HEK293 (cell line): ENCODE measurements at regions not wholly inside any gene's neighbourhood (a gene's known extent, or its start where the extent isn't known, plus 50 kb on each side); places are given as distances from the start of the nearest gene placed in this dataset.

Experiments used
- CTCF ChIA-PET: fragments of 350-600 bp; formaldehyde crosslinking; extraction: SDS; loops from one replicate; lab custom pipeline; 2021; ENCODE audit warnings: antibody characterized with exemption; lab: Yijun Ruan, JAX
- POLR2A ChIA-PET: fragments of 300-600 bp; formaldehyde crosslinking; extraction: SDS; loops from one replicate; lab custom pipeline; 2020; ENCODE audit warnings: antibody characterized with exemption, inconsistent platforms; lab: Yijun Ruan, JAX
- H3K27ac ChIP-seq: fragments of 200-500 bp; sonication (Bioruptor generic); 2 replicates; pipeline ENCODE4 v1.5.1; 2014; ENCODE audit warnings: low read depth, low read length, control low read depth, inconsistent platforms; ENCODE audit errors: extremely low read depth
- H3K36me3 ChIP-seq, 2 experiments: fragments of 200-500 bp in 1 of 2; sonication (Bioruptor generic) in 1 of 2; 1 replicate in 1 of 2; 2 replicates in 1 of 2; pipeline ENCODE4 v1.5.1; 2014 to 2017; ENCODE audit warnings: inconsistent platforms in 2 of 2, low read length in 2 of 2; ENCODE audit not compliant: control insufficient read depth in 2 of 2, insufficient read depth in 1 of 2
- H3K4me1 ChIP-seq: fragments of 200-500 bp; sonication (Bioruptor generic); 2 replicates; pipeline ENCODE4 v1.5.1; 2014; ENCODE audit warnings: mild to moderate bottlenecking, low read length, inconsistent platforms; ENCODE audit not compliant: control insufficient read depth, insufficient read depth
- H3K4me3 ChIP-seq: 2 replicates; pipeline ENCODE4 v1.5.1; 2011; ENCODE audit warnings: low read depth, mild to moderate bottlenecking, control low read depth, low read length, moderate library complexity
- H3K9me3 ChIP-seq: fragments of 200-500 bp; sonication (Bioruptor generic); 2 replicates; pipeline ENCODE4 v1.5.1; 2014; ENCODE audit warnings: low read depth, low read length, inconsistent platforms; ENCODE audit not compliant: control insufficient read depth, insufficient read depth
- FEZF1 ChIP-seq: fragments of 450-650 bp; formaldehyde crosslinking; IDR thresholded peaks from 2 replicates; pipeline ENCODE4 v1.5.1; 2016; ENCODE audit warnings: missing biosample characterization, missing genetic modification characterization
- GLI4 ChIP-seq: fragments of 450-650 bp; formaldehyde crosslinking; IDR thresholded peaks from 2 replicates; pipeline ENCODE4 v1.5.1; 2016; ENCODE audit warnings: missing biosample characterization, missing genetic modification characterization
- PRDM10 ChIP-seq: fragments of 450-650 bp; formaldehyde crosslinking; IDR thresholded peaks from 2 replicates; pipeline ENCODE4 v1.5.1; 2016; ENCODE audit warnings: missing biosample characterization, missing genetic modification characterization
- ZBTB26 ChIP-seq: fragments of 450-650 bp; formaldehyde crosslinking; optimal IDR thresholded peaks from 2 replicates; pipeline ENCODE3; 2016; ENCODE audit warnings: missing biosample characterization, mild to moderate bottlenecking, missing genetic modification characterization
- ZBTB8A ChIP-seq: fragments of 450-650 bp; formaldehyde crosslinking; IDR thresholded peaks from 2 replicates; pipeline ENCODE4 v1.5.1; 2016; ENCODE audit warnings: missing biosample characterization, missing genetic modification characterization
- ZNF248 ChIP-seq: fragments of 450-650 bp; formaldehyde crosslinking; IDR thresholded peaks from 2 replicates; pipeline ENCODE4 v1.5.1; 2017; ENCODE audit warnings: missing biosample characterization, missing genetic modification characterization
- ZNF324 ChIP-seq: fragments of 450-650 bp; formaldehyde crosslinking; IDR thresholded peaks from 2 replicates; pipeline ENCODE4 v1.5.1; 2016; ENCODE audit warnings: missing biosample characterization, missing genetic modification characterization
- ZNF350 ChIP-seq: fragments of 450-650 bp; formaldehyde crosslinking; IDR thresholded peaks from 2 replicates; pipeline ENCODE4 v1.5.0; 2017; ENCODE audit warnings: missing biosample characterization, mild to moderate bottlenecking, missing genetic modification characterization
- ZNF354C ChIP-seq: fragments of 450-650 bp; formaldehyde crosslinking; IDR thresholded peaks from 2 replicates; pipeline ENCODE4 v1.5.1; 2016; ENCODE audit warnings: missing biosample characterization, missing genetic modification characterization, low read depth, borderline replicate concordance
- ZNF404 ChIP-seq: fragments of 450-650 bp; formaldehyde crosslinking; IDR thresholded peaks from 2 replicates; pipeline ENCODE4 v1.5.1; 2017; ENCODE audit warnings: missing biosample characterization, missing genetic modification characterization
- ZNF473 ChIP-seq: fragments of 450-650 bp; formaldehyde crosslinking; IDR thresholded peaks from 2 replicates; pipeline ENCODE4 v1.5.1; 2017; ENCODE audit warnings: missing biosample characterization, missing genetic modification characterization
- ZNF558 ChIP-seq: fragments of 450-650 bp; formaldehyde crosslinking; IDR thresholded peaks from 2 replicates; pipeline ENCODE4 v1.5.1; 2016; ENCODE audit warnings: missing biosample characterization, missing genetic modification characterization
- ZNF571 ChIP-seq: fragments of 450-650 bp; formaldehyde crosslinking; IDR thresholded peaks from 2 replicates; pipeline ENCODE4 v1.5.0; 2017; ENCODE audit warnings: missing biosample characterization, missing genetic modification characterization
- ZNF768 ChIP-seq: fragments of 450-650 bp; formaldehyde crosslinking; IDR thresholded peaks from 2 replicates; pipeline ENCODE4 v1.5.1; 2018; ENCODE audit warnings: missing biosample characterization, mild to moderate bottlenecking, missing genetic modification characterization
- TF ChIP-seq, protein P1 (sequence below): fragments of 450-650 bp; formaldehyde crosslinking; IDR thresholded peaks from 2 replicates; pipeline ENCODE4 v1.5.1; 2016; ENCODE audit warnings: missing biosample characterization, missing genetic modification characterization
- TF ChIP-seq, protein P2 (sequence below): fragments of 450-650 bp; formaldehyde crosslinking; IDR thresholded peaks from 2 replicates; pipeline ENCODE4 v1.5.1; 2016; ENCODE audit warnings: missing biosample characterization, missing genetic modification characterization
- TF ChIP-seq, protein P3 (sequence below): fragments of 450-650 bp; formaldehyde crosslinking; IDR thresholded peaks from 2 replicates; pipeline ENCODE4 v1.5.1; 2016; ENCODE audit warnings: missing biosample characterization, missing genetic modification characterization, low read depth

GRCh38 chr11:109770323-109770722, 322.9 kb upstream of the ZC3H12C start:
- CTCF ChIA-PET = no interaction called here
- H3K27ac ChIP-seq = no peak overlapping the region
- no peaks in the 10 kb centered on the region for H3K4me1 ChIP-seq
- POLR2A ChIA-PET = no interaction called here
- H3K36me3 ChIP-seq = no peaks in the 10 kb centered on the region
- H3K9me3 ChIP-seq = no peaks in the 10 kb centered on the region
- no peak overlapping the region for H3K4me3 ChIP-seq
- TF ChIP-seq ZNF324 (tag by site-specific recombination) (no peak), ZNF404 (no peak), ZNF354C (tag by site-specific recombination) (no peak), FEZF1 (tag by site-specific recombination) (no peak), ZNF248 (tag by site-specific recombination) (no peak), ZNF571 (tag by site-specific recombination) (no peak), ZNF473 (tag by site-specific recombination) (no peak), ZNF350 (no peak), PRDM10 (no peak), ZNF768 (tag by site-specific recombination) (no peak)
- TF ChIP-seq, protein P1, sequence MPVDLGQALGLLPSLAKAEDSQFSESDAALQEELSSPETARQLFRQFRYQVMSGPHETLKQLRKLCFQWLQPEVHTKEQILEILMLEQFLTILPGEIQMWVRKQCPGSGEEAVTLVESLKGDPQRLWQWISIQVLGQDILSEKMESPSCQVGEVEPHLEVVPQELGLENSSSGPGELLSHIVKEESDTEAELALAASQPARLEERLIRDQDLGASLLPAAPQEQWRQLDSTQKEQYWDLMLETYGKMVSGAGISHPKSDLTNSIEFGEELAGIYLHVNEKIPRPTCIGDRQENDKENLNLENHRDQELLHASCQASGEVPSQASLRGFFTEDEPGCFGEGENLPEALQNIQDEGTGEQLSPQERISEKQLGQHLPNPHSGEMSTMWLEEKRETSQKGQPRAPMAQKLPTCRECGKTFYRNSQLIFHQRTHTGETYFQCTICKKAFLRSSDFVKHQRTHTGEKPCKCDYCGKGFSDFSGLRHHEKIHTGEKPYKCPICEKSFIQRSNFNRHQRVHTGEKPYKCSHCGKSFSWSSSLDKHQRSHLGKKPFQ (tag by site-specific recombination) = no peak
- TF ChIP-seq, protein P2, sequence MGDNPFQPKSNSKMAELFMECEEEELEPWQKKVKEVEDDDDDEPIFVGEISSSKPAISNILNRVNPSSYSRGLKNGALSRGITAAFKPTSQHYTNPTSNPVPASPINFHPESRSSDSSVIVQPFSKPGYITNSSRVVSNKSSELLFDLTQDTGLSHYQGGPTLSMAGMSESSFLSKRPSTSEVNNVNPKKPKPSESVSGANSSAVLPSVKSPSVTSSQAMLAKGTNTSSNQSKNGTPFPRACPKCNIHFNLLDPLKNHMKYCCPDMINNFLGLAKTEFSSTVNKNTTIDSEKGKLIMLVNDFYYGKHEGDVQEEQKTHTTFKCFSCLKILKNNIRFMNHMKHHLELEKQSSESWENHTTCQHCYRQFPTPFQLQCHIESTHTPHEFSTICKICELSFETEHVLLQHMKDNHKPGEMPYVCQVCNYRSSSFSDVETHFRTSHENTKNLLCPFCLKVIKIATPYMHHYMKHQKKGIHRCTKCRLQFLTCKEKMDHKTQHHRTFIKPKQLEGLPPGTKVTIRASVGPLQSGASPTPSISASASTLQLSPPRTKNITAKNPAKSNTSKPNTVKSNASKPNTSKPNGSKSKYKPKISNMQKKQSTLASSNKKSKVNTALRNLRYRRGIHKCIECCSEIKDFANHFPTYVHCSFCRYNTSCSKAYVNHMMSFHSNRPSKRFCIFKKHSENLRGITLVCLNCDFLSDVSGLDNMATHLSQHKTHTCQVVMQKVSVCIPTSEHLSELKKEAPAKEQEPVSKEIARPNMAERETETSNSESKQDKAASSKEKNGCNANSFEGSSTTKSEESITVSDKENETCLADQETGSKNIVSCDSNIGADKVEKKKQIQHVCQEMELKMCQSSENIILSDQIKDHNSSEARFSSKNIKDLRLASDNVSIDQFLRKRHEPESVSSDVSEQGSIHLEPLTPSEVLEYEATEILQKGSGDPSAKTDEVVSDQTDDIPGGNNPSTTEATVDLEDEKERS (tag by site-specific recombination) = no peak
- TF ChIP-seq, protein P3, sequence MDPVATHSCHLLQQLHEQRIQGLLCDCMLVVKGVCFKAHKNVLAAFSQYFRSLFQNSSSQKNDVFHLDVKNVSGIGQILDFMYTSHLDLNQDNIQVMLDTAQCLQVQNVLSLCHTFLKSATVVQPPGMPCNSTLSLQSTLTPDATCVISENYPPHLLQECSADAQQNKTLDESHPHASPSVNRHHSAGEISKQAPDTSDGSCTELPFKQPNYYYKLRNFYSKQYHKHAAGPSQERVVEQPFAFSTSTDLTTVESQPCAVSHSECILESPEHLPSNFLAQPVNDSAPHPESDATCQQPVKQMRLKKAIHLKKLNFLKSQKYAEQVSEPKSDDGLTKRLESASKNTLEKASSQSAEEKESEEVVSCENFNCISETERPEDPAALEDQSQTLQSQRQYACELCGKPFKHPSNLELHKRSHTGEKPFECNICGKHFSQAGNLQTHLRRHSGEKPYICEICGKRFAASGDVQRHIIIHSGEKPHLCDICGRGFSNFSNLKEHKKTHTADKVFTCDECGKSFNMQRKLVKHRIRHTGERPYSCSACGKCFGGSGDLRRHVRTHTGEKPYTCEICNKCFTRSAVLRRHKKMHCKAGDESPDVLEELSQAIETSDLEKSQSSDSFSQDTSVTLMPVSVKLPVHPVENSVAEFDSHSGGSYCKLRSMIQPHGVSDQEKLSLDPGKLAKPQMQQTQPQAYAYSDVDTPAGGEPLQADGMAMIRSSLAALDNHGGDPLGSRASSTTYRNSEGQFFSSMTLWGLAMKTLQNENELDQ (tag by site-specific recombination) = no peak

GRCh38 chr11:109772892-109773291, 320.3 kb upstream of the ZC3H12C start:
- TF ChIP-seq ZBTB8A (no peak), ZNF558 (tag by site-specific recombination) (no peak), ZBTB26 (tag by site-specific recombination) (no peak), GLI4 (tag by site-specific recombination) (no peak), ZNF248 (tag by site-specific recombination) (no peak)
- H3K4me1 ChIP-seq = no peaks in the 10 kb centered on the region
- ChIA-PET POLR2A (no interaction called here), CTCF (interaction anchor here (0.6 kb wide), 1 partner anchor 80 kb away, joined by 3 read pairs; no protein-coding TSS in a partner anchor)
- H3K27ac ChIP-seq = no peak overlapping the region
- no peaks in the 10 kb centered on the region for H3K9me3 ChIP-seq
- H3K4me3 ChIP-seq = no peak overlapping the region
- no peaks in the 10 kb centered on the region for H3K36me3 ChIP-seq
